ENCODE measurements at regions not wholly inside any gene's neighbourhood (a gene's known extent, or its start where the extent isn't known, plus 50 kb on each side); places are given as distances from the start of the nearest gene placed in this dataset.

GRCh38 chr20:17172836-17173516, 53.9 kb upstream of the PCSK2 start:
- no peak for TF ChIP-seq TAF1 (IDR thresholded peaks at IDR 0.05; ENCODE audit: borderline replicate concordance, insufficient read depth, low read length)
- TF ChIP-seq SIN3A (IDR thresholded peaks at IDR 0.05; ENCODE audit: borderline replicate concordance, insufficient read depth, low read length), result no peak
- no peak for TF ChIP-seq POLR2AphosphoS5 (IDR thresholded peaks at IDR 0.05; ENCODE audit: low read depth, low read length)
- no peak for TF ChIP-seq REST (IDR thresholded peaks at IDR 0.05; ENCODE audit: insufficient read depth in 1 of 2, low read depth in 2 of 2, low read length in 2 of 2)

Data from PFSK-1 (cell line).